ENCODE measurements at regions not wholly inside any gene's neighbourhood (a gene's known extent, or its start where the extent isn't known, plus 50 kb on each side); places are given as distances from the start of the nearest gene placed in this dataset.
"Not testable (repeated sequence)": the region's sequence is repeated elsewhere in the genome, so short reads cannot be mapped to it uniquely, and the experiment has no call there.

GRCh38 chr3:73257186-73257585 lies 195.7 kb downstream of the EBLN2 start:
- no peak for DNase-seq (ENCODE audit: low read depth in 2 of 2)
- no peak overlapping the region for H3K4me3 ChIP-seq (replicated peaks in 1 of 2; ENCODE audit: low read depth in 2 of 2, low read length in 2 of 2)
- TF ChIP-seq CTCF (IDR thresholded peaks at IDR 0.05; ENCODE audit: low read depth, low read length), result no peak

DNA sequence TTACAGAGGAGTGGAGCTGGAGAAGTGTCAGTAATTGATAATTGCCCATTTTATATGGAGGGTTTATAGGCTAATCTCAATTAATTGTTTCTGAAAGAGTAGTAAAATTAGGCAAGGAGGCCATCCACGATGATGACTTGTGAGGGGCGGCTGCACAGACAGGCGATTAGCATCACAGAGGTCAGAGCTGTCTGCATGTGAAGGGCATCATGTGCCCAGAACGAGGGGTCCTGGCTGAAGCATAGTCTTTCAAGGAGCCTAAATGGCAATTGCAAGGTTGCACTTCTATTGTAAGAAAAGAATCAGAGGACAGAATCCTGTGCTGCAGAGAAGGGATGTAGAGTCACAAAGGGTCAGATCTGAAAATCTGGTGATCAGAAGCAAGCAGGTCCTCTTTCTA lies 196.6 kb downstream of the EBLN2 start:
- no peak for TF ChIP-seq CTCF (IDR thresholded peaks at IDR 0.05; ENCODE audit: low read depth, low read length)
- H3K4me3 ChIP-seq (replicated peaks in 1 of 2; ENCODE audit: low read depth in 2 of 2, low read length in 2 of 2), result no peak overlapping the region
- no peak for DNase-seq (ENCODE audit: low read depth in 2 of 2)

- no peak for TF ChIP-seq CTCF (IDR thresholded peaks at IDR 0.05; ENCODE audit: low read depth, low read length)
- H3K4me3 ChIP-seq (replicated peaks in 1 of 2; ENCODE audit: low read depth in 2 of 2, low read length in 2 of 2), result no peak overlapping the region
- DNase-seq (ENCODE audit: low read depth in 2 of 2), result no peak
These were observed 197.8 kb downstream of the EBLN2 start for GRCh38 chr3:73259291-73259690.

- no peak for DNase-seq (ENCODE audit: low read depth in 2 of 2)
- TF ChIP-seq CTCF (IDR thresholded peaks at IDR 0.05; ENCODE audit: low read depth, low read length), result no peak
- H3K4me3 ChIP-seq (replicated peaks in 1 of 2; ENCODE audit: low read depth in 2 of 2, low read length in 2 of 2), result no peak overlapping the region
These were observed 198.4 kb downstream of the EBLN2 start for GRCh38 chr3:73259856-73260255.

DNA sequence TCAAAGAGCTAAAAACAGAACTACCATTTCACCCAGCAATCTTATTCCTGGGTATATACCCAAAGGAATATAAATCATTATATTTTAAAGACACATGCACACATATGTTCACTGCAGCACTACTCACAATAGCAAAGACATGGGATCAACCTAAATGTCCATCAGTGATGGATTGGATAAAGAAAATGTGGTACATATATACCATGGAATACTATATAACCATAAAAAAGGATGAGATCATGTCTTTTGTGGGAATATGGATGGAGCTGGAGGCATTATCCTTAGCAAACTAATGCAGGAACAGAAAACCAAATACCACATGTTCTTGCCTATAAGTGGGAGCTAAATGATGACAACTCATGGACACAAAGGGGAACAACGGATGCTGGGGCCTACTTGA lies 205.1 kb downstream of the EBLN2 start:
- not testable (repeated sequence) for DNase-seq (ENCODE audit: low read depth in 2 of 2)

DNA sequence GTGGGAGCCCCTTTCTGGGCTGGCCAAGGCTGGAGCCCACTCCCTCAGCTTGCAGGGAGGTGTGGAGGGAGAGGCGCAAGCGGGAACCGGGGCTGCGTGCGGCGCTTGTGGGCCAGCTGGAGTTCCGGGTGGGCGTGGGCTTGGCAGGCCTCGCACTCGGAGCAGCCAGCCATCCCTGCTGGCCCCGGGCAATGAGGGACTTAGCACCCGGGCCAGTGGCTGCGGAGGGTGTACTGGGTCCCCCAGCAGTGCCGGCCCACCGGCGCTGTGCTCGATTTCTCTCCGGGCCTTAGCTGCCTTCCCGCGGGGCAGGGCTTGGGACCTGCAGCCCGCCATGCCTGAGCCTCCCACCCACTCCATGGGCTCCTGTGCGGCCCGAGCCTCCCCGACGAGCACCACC lies 207.7 kb downstream of the EBLN2 start:
- not testable (repeated sequence) for H3K4me3 ChIP-seq (replicated peaks in 1 of 2; ENCODE audit: low read depth in 2 of 2, low read length in 2 of 2); DNase-seq (ENCODE audit: low read depth in 2 of 2)

More for the DNA sequence above, 205.1 kb downstream of the EBLN2 start:
- not testable (repeated sequence) for H3K4me3 ChIP-seq (replicated peaks in 1 of 2; ENCODE audit: low read depth in 2 of 2, low read length in 2 of 2)

DNA sequence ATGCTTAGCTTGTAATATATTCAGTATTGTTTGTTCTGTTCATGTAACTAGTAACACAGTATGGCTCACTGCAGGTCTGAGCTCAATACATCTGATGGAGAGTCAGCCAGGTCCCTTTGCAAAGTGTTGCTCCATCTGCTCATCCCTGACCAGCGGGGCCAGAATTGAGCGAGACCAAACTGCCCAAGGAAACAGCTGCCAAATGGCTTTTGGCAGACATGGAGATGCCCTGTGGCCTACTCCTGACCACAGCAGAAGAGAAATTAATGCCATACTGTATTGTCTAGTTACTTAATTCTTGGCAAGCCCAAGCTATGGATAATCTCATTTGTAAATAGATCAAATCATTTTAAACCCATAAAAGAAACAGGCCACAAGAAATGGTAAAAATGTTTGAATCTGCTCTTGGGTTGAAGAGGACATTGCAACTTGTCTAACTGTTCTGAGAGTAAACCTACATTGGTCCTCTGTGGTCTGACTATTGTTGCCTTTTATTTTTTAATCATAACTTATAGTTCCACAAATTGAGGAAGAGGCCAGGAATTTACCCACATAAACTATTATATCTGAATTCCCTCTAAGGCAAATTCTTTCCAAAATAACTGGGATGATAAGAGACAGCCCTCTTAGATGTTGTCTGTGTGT lies 209.5 kb downstream of the EBLN2 start:
- no peak for DNase-seq (ENCODE audit: low read depth in 2 of 2)
- no peak overlapping the region for H3K4me3 ChIP-seq (replicated peaks in 1 of 2; ENCODE audit: low read depth in 2 of 2, low read length in 2 of 2)
- TF ChIP-seq CTCF (IDR thresholded peaks at IDR 0.05; ENCODE audit: low read depth, low read length), result no peak

DNA sequence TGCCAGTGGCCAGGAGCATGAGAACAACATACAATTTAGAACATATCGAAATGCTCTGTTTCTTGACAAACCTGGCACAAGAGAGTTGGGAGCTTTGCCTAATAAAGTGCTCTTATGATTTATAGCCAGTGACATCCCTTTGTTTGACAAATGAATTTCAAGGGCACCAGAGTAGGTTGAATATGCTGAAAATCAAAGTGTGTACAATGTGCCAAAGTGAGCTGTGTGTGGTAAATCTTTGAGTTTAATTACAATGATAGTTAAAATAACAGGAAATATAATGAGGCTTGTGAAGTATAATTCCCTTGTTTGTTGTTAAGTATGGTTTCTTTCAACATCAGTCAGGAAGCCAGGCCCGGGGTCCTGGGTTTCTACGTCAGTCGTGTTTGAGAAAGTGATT lies 211.9 kb downstream of the EBLN2 start:
- no peak for DNase-seq (ENCODE audit: low read depth in 2 of 2)
- no peak for TF ChIP-seq CTCF (IDR thresholded peaks at IDR 0.05; ENCODE audit: low read depth, low read length)
- no peak overlapping the region for H3K4me3 ChIP-seq (replicated peaks in 1 of 2; ENCODE audit: low read depth in 2 of 2, low read length in 2 of 2)
